Midbrain (tissue), 1 donor: ENCODE measurements at regions not wholly inside any gene's neighbourhood (a gene's known extent, or its start where the extent isn't known, plus 50 kb on each side); places are given as distances from the start of the nearest gene placed in this dataset.
"Not testable (repeated sequence)": the region's sequence is repeated elsewhere in the genome, so short reads cannot be mapped to it uniquely, and the experiment has no call there.

Source experiments
- DNase-seq: peaks from one replicate; lab custom pipeline; 2025; lab: John Stamatoyannopoulos, UW

DNA sequence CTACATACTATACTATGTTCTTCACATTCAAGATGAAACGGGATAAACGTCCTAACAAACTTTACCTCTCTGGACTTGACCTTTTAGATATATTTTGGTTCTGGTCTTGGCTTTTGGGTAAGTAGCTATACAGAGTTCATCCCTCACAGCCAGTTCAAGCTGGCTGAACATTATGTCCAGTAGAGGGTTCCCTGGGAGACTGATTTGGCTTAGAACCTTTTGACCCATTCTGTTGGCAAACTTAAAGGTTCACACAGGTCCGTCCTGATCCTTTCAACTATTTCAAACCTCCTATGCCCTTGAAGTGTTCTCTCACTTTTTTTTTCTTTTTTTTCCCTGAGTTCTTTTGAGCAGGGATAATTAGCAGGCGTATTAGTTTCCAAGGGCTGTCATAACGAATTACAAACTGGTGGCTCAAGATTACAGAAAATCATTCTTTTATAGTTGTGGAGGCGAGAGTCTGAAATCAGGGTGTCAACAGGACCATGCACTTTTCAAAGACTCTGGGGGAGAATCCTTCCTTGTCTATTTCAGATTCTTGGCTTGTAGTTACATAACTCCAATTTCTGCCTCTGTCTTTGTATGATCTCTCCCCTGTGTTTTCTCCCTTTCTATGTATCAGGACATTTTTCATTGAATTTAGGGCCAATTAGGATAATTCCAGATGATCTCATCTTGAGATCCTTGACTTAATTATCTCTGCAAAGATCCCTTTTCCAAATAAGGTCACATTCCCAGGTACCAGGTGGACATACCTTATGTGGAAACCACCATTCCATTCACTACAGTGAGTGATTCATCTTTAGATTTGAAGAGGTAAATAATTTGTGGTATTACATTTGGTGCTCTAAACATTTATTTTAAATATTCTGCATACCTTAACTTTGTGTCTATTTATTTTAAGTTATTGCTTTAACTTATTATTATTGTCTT lies 257.4 kb upstream of the USP25 start:
- DNase-seq = no peak

DNA sequence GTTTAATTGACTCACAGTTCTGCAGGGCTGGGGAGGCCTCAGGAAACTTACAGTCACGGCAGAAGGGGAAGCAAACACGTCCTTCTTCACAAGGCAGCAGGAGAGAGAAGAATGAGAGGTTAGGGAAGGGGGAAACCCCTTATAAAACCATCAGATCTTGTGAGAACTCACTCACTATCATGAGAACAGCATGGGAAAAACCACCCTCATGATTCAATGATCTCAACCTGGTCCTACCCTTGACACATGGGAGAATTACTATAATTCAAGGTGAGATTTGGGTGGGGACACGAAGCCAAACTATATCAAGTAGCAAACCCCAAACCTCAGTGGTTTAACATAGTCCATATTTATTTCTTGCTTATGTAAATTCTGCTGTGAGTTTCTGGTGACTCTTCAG lies 252.0 kb upstream of the USP25 start:
- DNase-seq = not testable (repeated sequence)

- DNase-seq = no peak
Measured at GRCh38 chr21:15480160-15480559, 249.6 kb upstream of the USP25 start.

DNA sequence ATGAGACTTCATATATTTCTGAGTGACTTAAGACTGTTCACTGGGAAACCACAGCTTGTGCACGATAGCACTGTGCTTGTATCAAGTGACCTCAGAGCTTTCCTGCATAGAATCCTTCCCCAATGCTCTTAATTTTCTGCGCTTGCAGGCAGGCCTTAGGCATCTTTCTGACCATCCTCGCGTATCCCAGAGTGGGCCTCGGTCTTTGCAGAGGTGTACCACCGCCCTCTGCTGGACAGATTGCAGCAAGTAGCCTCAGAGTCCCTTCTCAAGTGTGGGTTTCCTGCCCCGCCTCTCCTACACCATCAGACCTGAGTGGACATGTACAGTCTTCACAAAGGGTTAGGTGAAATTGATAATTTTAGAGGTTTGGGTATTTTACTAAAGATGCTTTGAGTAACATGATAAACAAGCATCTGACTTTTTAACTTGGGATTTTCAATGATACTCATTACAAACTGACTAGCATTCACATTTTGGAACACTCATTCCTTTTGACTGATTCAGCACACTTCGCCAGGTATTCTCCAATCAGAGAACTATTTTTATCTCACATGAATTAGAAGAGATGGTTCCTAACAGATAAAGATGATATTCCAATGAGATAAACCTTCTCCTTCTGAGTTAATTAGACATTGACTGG lies 246.5 kb upstream of the USP25 start:
- peak; percentile 90 for DNase-seq

GRCh38 chr21:15486460-15487195 lies 243.2 kb upstream of the USP25 start:
- DNase-seq = no peak

DNA sequence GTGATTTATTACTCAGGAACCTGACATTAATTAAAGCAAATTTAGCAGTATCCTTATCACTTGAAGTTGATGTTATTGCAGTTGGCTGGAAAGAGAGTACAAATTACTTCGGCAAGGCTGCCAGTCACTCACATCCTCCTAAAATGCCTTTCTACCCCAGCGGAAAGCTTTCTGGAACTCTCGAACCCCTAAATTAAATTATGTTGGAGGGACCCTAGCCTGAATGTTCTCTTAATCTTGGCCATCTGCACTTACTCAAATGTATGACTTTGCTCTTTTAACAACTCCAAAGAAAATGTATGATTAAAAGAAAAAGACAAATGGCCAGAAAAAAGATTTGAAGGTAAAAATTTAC lies 242.6 kb upstream of the USP25 start:
- DNase-seq = no peak

DNA sequence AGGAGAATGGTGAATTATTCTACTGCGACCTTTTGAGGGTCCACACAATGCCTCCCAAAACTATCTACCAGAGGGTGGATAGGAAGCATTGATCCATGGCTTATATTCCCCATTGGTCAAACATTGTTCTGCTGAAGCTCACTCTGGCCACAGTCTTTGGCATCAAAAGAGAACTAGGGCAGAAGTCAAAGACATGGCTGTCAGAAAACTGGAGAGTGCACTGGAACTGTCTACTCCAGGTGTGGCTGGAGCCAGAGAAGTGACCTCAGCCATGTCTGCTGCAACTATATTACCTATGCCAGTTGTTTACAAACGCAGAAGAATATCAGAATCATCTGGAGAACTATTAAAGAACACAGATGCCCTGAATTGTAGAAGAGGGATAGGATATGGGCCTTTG lies 238.7 kb upstream of the USP25 start:
- no peak for DNase-seq

GRCh38 chr21:15493646-15494045 lies 236.1 kb upstream of the USP25 start:
- no peak for DNase-seq

- no peak for DNase-seq
Measured at GRCh38 chr21:15494481-15494880, 235.3 kb upstream of the USP25 start.

GRCh38 chr21:15495965-15496364 lies 233.8 kb upstream of the USP25 start:
- no peak for DNase-seq

GRCh38 chr21:15496911-15497310 lies 232.9 kb upstream of the USP25 start:
- DNase-seq = no peak

DNA sequence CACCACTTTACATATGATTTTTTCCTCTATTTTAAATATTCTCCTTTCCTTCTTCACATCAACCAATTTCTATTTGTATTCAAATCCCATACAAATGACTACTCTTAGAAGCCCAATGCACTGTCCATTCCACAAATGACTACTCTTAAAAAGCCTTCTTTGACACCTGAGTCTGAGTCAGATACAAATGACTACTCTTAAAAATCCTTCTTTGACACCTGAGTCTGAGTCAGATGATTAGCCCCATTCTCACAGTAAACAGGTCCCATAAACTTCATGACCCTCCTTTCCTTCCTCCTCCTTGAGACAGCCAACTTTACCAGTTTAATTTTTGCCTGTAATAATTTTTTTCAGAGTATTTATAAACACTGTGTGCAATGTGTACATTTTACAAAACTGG lies 231.3 kb upstream of the USP25 start:
- no peak for DNase-seq

GRCh38 chr21:15506086-15506485 lies 223.7 kb upstream of the USP25 start:
- no peak for DNase-seq

DNA sequence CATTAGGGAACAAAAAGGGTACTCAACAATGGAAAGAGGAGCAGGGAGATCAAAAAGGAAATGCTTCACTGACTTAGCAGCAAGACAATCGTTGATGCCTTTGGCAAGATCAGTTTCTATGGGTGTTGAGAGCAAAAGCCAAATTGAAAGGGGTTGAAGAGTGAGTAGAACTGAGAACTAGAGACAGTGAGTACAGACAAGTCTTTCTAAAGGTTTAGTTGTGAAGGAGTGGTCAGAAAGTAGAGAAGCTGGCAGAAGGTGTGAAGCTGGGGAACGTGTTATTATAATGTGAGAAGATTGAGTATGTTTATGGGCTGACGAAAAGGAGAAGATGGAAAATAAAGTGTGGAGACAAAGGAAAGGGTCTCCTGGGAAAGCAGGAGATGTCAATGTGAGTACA lies 221.2 kb upstream of the USP25 start:
- DNase-seq = no peak

GRCh38 chr21:15514073-15514946 lies 215.5 kb upstream of the USP25 start:
- DNase-seq = no peak

- no peak for DNase-seq
Measured at GRCh38 chr21:15515908-15516307, 213.9 kb upstream of the USP25 start.

GRCh38 chr21:15517394-15517793 lies 212.4 kb upstream of the USP25 start:
- no peak for DNase-seq

DNA sequence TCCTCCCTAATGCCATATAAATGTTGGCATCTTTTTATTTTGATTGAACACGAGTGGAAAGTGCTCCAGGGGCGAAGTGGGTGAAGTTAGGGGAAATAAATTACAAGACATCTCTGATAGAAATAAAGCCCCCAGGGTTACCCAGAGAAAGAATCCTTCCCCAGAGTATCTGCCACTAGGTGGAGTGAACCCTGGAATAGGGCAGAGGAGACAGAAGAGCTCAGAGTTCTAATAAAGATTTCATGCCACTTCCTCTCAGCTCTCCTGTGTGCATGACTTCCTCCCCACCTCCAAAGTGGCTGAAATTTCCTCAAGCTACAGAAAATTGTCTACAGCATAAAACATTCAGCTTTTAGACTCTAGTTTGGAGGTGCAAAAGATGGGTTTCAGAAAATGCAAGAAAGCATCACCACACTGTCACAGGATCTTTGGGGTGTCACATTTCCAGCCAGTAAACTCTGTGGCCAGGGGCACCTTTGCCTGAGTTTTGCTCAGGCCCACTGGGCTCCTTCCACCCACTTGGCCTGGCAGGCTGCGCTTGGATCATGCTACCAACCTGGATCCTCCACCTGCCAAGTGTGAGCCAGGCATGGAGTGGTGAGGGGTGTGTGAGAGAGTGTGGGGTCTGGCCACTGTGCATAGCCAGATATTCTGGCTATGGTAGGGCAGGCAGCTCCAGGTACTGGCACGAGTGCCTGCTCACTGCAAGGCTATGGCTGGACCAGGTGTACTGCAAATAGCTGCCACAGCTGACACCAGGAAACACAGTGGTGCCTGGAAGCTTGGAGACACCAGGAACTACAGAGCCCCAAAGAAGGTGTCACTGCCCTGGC lies 208.8 kb upstream of the USP25 start:
- DNase-seq = no peak

DNA sequence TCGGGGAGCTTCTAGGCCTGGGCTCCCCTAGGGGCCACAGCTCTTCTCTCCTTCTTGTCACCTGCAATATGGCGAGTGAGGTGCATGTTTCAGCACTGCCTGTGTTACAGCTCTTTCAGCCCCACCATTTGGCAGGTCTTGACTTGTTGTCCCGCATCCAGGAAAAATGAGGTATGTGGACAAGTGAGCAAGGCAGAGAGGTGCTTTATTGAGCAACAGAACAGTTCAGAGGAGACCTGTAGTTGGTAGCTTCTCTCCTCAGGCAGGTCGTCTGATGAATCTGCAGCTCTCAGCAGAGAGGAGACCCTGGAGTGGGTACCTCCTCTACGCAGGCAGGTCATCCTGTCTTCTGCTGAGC lies 208.2 kb upstream of the USP25 start:
- DNase-seq = no peak

- no peak for DNase-seq
Measured at GRCh38 chr21:15522148-15522547, 207.6 kb upstream of the USP25 start.

- no peak for DNase-seq
Measured at GRCh38 chr21:15524855-15525254, 204.9 kb upstream of the USP25 start.
